NCI-H82 treated with DMSO at 0.1 percent for 48 hours (cell line): ENCODE measurements at regions not wholly inside any gene's neighbourhood (a gene's known extent, or its start where the extent isn't known, plus 50 kb on each side); places are given as distances from the start of the nearest gene placed in this dataset.
"Not testable (repeated sequence)": the region's sequence is repeated elsewhere in the genome, so short reads cannot be mapped to it uniquely, and the experiment has no call there.

Experiments used
- DNase-seq: peaks from one replicate; lab custom pipeline; 2025; ENCODE audit not compliant: unreplicated experiment; lab: John Stamatoyannopoulos, UW

- DNase-seq: peak; percentile 40
Observed at GRCh38 chr7:149714081-149714909, 59.1 kb downstream of the ZNF467 start.

GRCh38 chr7:149713731-149714068 lies 59.7 kb downstream of the ZNF467 start:
- no peak for DNase-seq

GRCh38 chr7:149713061-149713730 lies 60.2 kb downstream of the ZNF467 start:
- DNase-seq: no peak

GRCh38 chr7:149708026-149708425 lies 65.4 kb downstream of the ZNF467 start:
- DNase-seq: no peak

- no peak for DNase-seq
Observed at GRCh38 chr7:149707448-149707886, 65.9 kb downstream of the ZNF467 start.

- DNase-seq: no peak
Observed at GRCh38 chr7:149706398-149706797, 67.0 kb downstream of the ZNF467 start.

- no peak for DNase-seq
Observed at GRCh38 chr7:149704507-149704906, 68.9 kb downstream of the ZNF467 start.

- DNase-seq: no peak
Observed at GRCh38 chr7:149703044-149703650, 70.2 kb downstream of the ZNF467 start.

- DNase-seq: no peak
Observed at GRCh38 chr7:149701495-149702240, 71.7 kb downstream of the ZNF467 start.

GRCh38 chr7:149697767-149698166 lies 75.6 kb downstream of the ZNF467 start:
- not testable (repeated sequence) for DNase-seq

GRCh38 chr7:149696280-149696679 lies 77.1 kb downstream of the ZNF467 start:
- no peak for DNase-seq

GRCh38 chr7:149692557-149692982 lies 80.8 kb downstream of the ZNF467 start:
- DNase-seq: peak; percentile 56

GRCh38 chr7:149692056-149692455 lies 81.3 kb downstream of the ZNF467 start:
- no peak for DNase-seq

- peak; percentile 86 for DNase-seq
Observed at GRCh38 chr7:149690688-149691446, 82.5 kb downstream of the ZNF467 start.

GRCh38 chr7:149689291-149689721 lies 84.1 kb downstream of the ZNF467 start:
- no peak for DNase-seq

- no peak for DNase-seq
Observed at GRCh38 chr7:149688836-149689235, 84.6 kb downstream of the ZNF467 start.

GRCh38 chr7:149687820-149688219 lies 85.6 kb downstream of the ZNF467 start:
- DNase-seq: not testable (repeated sequence)

GRCh38 chr7:149686449-149686848 lies 86.9 kb downstream of the ZNF467 start:
- DNase-seq: no peak

- no peak for DNase-seq
Observed at GRCh38 chr7:149686011-149686410, 87.4 kb downstream of the ZNF467 start.

GRCh38 chr7:149685455-149685854 lies 87.9 kb downstream of the ZNF467 start:
- DNase-seq: no peak
